ENCODE measurements at regions not wholly inside any gene's neighbourhood (a gene's known extent, or its start where the extent isn't known, plus 50 kb on each side); places are given as distances from the start of the nearest gene placed in this dataset.
"Not testable (repeated sequence)": the region's sequence is repeated elsewhere in the genome, so short reads cannot be mapped to it uniquely, and the experiment has no call there.

GRCh38 chr3:21955406-21955805 is 204.4 kb upstream of the ZNF385D start:
- no peak for DNase-seq (ENCODE audit: low spot score)
- in situ Hi-C loops (cut with HindIII; ENCODE audit: low sequenced_read_pairs): no loop called here

- in situ Hi-C loops (cut with HindIII; ENCODE audit: low sequenced_read_pairs): no loop called here
Measured at GRCh38 chr3:21960033-21960432, 209.0 kb upstream of the ZNF385D start.

GRCh38 chr3:21962456-21962855 is 211.4 kb upstream of the ZNF385D start:
- DNase-seq (ENCODE audit: low spot score): no peak
- in situ Hi-C loops (cut with HindIII; ENCODE audit: low sequenced_read_pairs): no loop called here

More at GRCh38 chr3:21960033-21960432, 209.0 kb upstream of the ZNF385D start:
- DNase-seq (ENCODE audit: low spot score): no peak

GRCh38 chr3:21966457-21966856 is 215.4 kb upstream of the ZNF385D start:
- in situ Hi-C loops (cut with HindIII; ENCODE audit: low sequenced_read_pairs); DNase-seq (ENCODE audit: low spot score): not testable (repeated sequence)

GRCh38 chr3:21979706-21980105 is 228.7 kb upstream of the ZNF385D start:
- in situ Hi-C loops (cut with HindIII; ENCODE audit: low sequenced_read_pairs): no loop called here
- DNase-seq (ENCODE audit: low spot score): no peak

- in situ Hi-C loops (cut with HindIII; ENCODE audit: low sequenced_read_pairs): no loop called here
- DNase-seq (ENCODE audit: low spot score): no peak
Measured at GRCh38 chr3:21989341-21990042, 238.5 kb upstream of the ZNF385D start.

GRCh38 chr3:21991061-21991460 is 240.1 kb upstream of the ZNF385D start:
- no peak for DNase-seq (ENCODE audit: low spot score)
- in situ Hi-C loops (cut with HindIII; ENCODE audit: low sequenced_read_pairs): no loop called here

GRCh38 chr3:21995079-21995607 is 244.1 kb upstream of the ZNF385D start:
- DNase-seq (ENCODE audit: low spot score): no peak
- in situ Hi-C loops (cut with HindIII; ENCODE audit: low sequenced_read_pairs): no loop called here

- in situ Hi-C loops (cut with HindIII; ENCODE audit: low sequenced_read_pairs): no loop called here
- DNase-seq (ENCODE audit: low spot score): peak; percentile 25
Measured at GRCh38 chr3:22007368-22007767, 256.4 kb upstream of the ZNF385D start.

- in situ Hi-C loops (cut with HindIII; ENCODE audit: low sequenced_read_pairs): no loop called here
- DNase-seq (ENCODE audit: low spot score): no peak
Measured at GRCh38 chr3:22010997-22011396, 260.0 kb upstream of the ZNF385D start.

GRCh38 chr3:22012471-22012870 is 261.5 kb upstream of the ZNF385D start:
- in situ Hi-C loops (cut with HindIII; ENCODE audit: low sequenced_read_pairs): no loop called here
- no peak for DNase-seq (ENCODE audit: low spot score)

- no peak for DNase-seq (ENCODE audit: low spot score)
- in situ Hi-C loops (cut with HindIII; ENCODE audit: low sequenced_read_pairs): no loop called here
Measured at GRCh38 chr3:22013641-22014040, 262.6 kb upstream of the ZNF385D start.

- no peak for DNase-seq (ENCODE audit: low spot score)
- in situ Hi-C loops (cut with HindIII; ENCODE audit: low sequenced_read_pairs): no loop called here
Measured at GRCh38 chr3:22016197-22016596, 265.2 kb upstream of the ZNF385D start.

GRCh38 chr3:22024638-22025037 is 273.6 kb upstream of the ZNF385D start:
- DNase-seq (ENCODE audit: low spot score); in situ Hi-C loops (cut with HindIII; ENCODE audit: low sequenced_read_pairs): not testable (repeated sequence)

GRCh38 chr3:22029480-22029879 is 278.5 kb upstream of the ZNF385D start:
- in situ Hi-C loops (cut with HindIII; ENCODE audit: low sequenced_read_pairs): no loop called here
- DNase-seq (ENCODE audit: low spot score): no peak

- peak; percentile 83 for DNase-seq (ENCODE audit: low spot score)
- in situ Hi-C loops (cut with HindIII; ENCODE audit: low sequenced_read_pairs): no loop called here
Measured at GRCh38 chr3:22039161-22039560, 288.2 kb upstream of the ZNF385D start.

GRCh38 chr3:22040150-22040549 is 289.1 kb upstream of the ZNF385D start:
- in situ Hi-C loops (cut with HindIII; ENCODE audit: low sequenced_read_pairs): no loop called here
- DNase-seq (ENCODE audit: low spot score): no peak

- DNase-seq (ENCODE audit: low spot score): no peak
- in situ Hi-C loops (cut with HindIII; ENCODE audit: low sequenced_read_pairs): no loop called here
Measured at GRCh38 chr3:22045882-22046281, 294.9 kb upstream of the ZNF385D start.

- in situ Hi-C loops (cut with HindIII; ENCODE audit: low sequenced_read_pairs): no loop called here
- peak; percentile 51 for DNase-seq (ENCODE audit: low spot score)
Measured at GRCh38 chr3:22063500-22063899, 312.5 kb upstream of the ZNF385D start.

- in situ Hi-C loops (cut with HindIII; ENCODE audit: low sequenced_read_pairs): no loop called here
- no peak for DNase-seq (ENCODE audit: low spot score)
Measured at GRCh38 chr3:22068619-22069018, 317.6 kb upstream of the ZNF385D start.

GRCh38 chr3:22088204-22088603 is 337.2 kb upstream of the ZNF385D start:
- DNase-seq (ENCODE audit: low spot score): no peak
- in situ Hi-C loops (cut with HindIII; ENCODE audit: low sequenced_read_pairs): loop anchor here (5.0 kb wide), 1 partner anchor 34 kb away; no protein-coding TSS in a partner anchor
